SK-N-DZ (cell line): ENCODE measurements at regions not wholly inside any gene's neighbourhood (a gene's known extent, or its start where the extent isn't known, plus 50 kb on each side); places are given as distances from the start of the nearest gene placed in this dataset.
"Not testable (repeated sequence)": the region's sequence is repeated elsewhere in the genome, so short reads cannot be mapped to it uniquely, and the experiment has no call there.

ENCODE experiments used
- DNase-seq: peaks from one replicate; pipeline ENCODE4 v3.0.0-alpha.2; 2015; ENCODE audit warnings: low spot score

- no peak for DNase-seq
These were observed 562.8 kb downstream of the NR2F2 start for GRCh38 chr15:96893159-96893906.

- DNase-seq: no peak
These were observed 564.2 kb downstream of the NR2F2 start for GRCh38 chr15:96894659-96895058.

- no peak for DNase-seq
These were observed 566.3 kb downstream of the NR2F2 start for GRCh38 chr15:96896766-96897165.

- DNase-seq: no peak
These were observed 583.6 kb downstream of the NR2F2 start for GRCh38 chr15:96914081-96914480.

GRCh38 chr15:96916750-96917149, 586.2 kb downstream of the NR2F2 start:
- no peak for DNase-seq

- no peak for DNase-seq
These were observed 594.1 kb downstream of the NR2F2 start for GRCh38 chr15:96924570-96924969.

- no peak for DNase-seq
These were observed 617.1 kb downstream of the NR2F2 start for GRCh38 chr15:96947296-96948229.

GRCh38 chr15:96948981-96949380, 618.5 kb downstream of the NR2F2 start:
- DNase-seq: no peak

- DNase-seq: no peak
These were observed 628.2 kb downstream of the NR2F2 start for GRCh38 chr15:96958721-96959120.

- DNase-seq: no peak
These were observed 629.0 kb downstream of the NR2F2 start for GRCh38 chr15:96959501-96959900.

- no peak for DNase-seq
These were observed 630.4 kb downstream of the NR2F2 start for GRCh38 chr15:96960711-96961480.

- DNase-seq: no peak
These were observed 636.1 kb downstream of the NR2F2 start for GRCh38 chr15:96966554-96966953.

GRCh38 chr15:96969732-96970710, 639.5 kb downstream of the NR2F2 start:
- no peak for DNase-seq

GRCh38 chr15:96972201-96972600, 641.7 kb downstream of the NR2F2 start:
- DNase-seq: no peak

- DNase-seq: no peak
These were observed 644.3 kb downstream of the NR2F2 start for GRCh38 chr15:96974761-96975160.

GRCh38 chr15:96977886-96978285, 647.4 kb downstream of the NR2F2 start:
- DNase-seq: no peak

- DNase-seq: no peak
These were observed 648.5 kb downstream of the NR2F2 start for GRCh38 chr15:96978937-96979473.

- DNase-seq: not testable (repeated sequence)
These were observed 653.7 kb downstream of the NR2F2 start for GRCh38 chr15:96984121-96984671.

- no peak for DNase-seq
These were observed 662.3 kb downstream of the NR2F2 start for GRCh38 chr15:96992817-96993216.

GRCh38 chr15:96997538-96997937, 667.0 kb downstream of the NR2F2 start:
- no peak for DNase-seq
